HCT116 (cell line): ENCODE measurements at regions not wholly inside any gene's neighbourhood (a gene's known extent, or its start where the extent isn't known, plus 50 kb on each side); places are given as distances from the start of the nearest gene placed in this dataset.

ENCODE experiments used
- ATAC-seq: fragments of 200-7000 bp; cut with Tn5 transposase; 2 replicates; pipeline ENCODE4 v1.9.1; 2020; ENCODE audit warnings: mild to moderate bottlenecking, moderate library complexity
- BruUV-seq: library from RNA; stranded (reverse); fragments of 400-500 nt; replicated peaks from 2 replicates; lab custom pipeline; 2021; lab: Mats Ljungman, UMichigan
- CTCF ChIA-PET: fragments of 300-600 bp; sonication (Branson Sonifier 250); formaldehyde crosslinking; loops from one replicate; lab custom pipeline; 2021; ENCODE audit warnings: antibody characterized with exemption; lab: Charles Lee
- POLR2A ChIA-PET: fragments of 300-600, 350-600 bp; sonication (Branson Sonifier 250); formaldehyde crosslinking; loops from one replicate; lab custom pipeline; 2021; ENCODE audit warnings: antibody characterized with exemption; lab: Charles Lee
- RAD21 ChIA-PET, 2 experiments: fragments of 300-600 bp; sonication (Branson Sonifier 250); formaldehyde crosslinking; loops; one replicate each; lab custom pipeline; 2023; ENCODE audit warnings: low total read pairs in 2 of 2; ENCODE audit not compliant: uncharacterized antibody in 2 of 2, unreplicated experiment in 2 of 2, low non-redundant PET in 1 of 2; lab: Charles Lee
- DNase-seq: peaks from one replicate; pipeline ENCODE4 v3.0.0-alpha.2; 2010; ENCODE audit warnings: low read depth, low spot score
- H2AFZ ChIP-seq: fragments of 200-600 bp; shearing (Covaris generic), sonication (generic); 2 replicates; pipeline ENCODE4 v1.6.1; 2017; ENCODE audit warnings: low read depth, mixed run types, mixed read lengths, antibody characterized with exemption, low read length; ENCODE audit not compliant: poor library complexity, severe bottlenecking
- H3K27ac ChIP-seq: 2 replicates; pipeline ENCODE4 v1.5.1; 2012; ENCODE audit warnings: low read depth, low read length
- H3K27me3 ChIP-seq: fragments of 200-600 bp; sonication (generic); 2 replicates; pipeline ENCODE4 v1.6.1; 2016; ENCODE audit warnings: mixed run types, low read length, mixed read lengths; ENCODE audit not compliant: insufficient read depth
- H3K36me3 ChIP-seq, 2 experiments: fragments of 200-500 bp in 1 of 2; fragments of 200-600 bp in 1 of 2; sonication (Bioruptor generic) in 1 of 2; sonication (generic) in 1 of 2; 2 replicates each; pipeline versions ENCODE4 v1.5.1 to v1.6.1; 2014 to 2016; ENCODE audit warnings: low read length in 2 of 2, inconsistent platforms in 1 of 2, mixed read lengths in 1 of 2, mixed run types in 1 of 2; ENCODE audit not compliant: insufficient read depth in 2 of 2, control insufficient read depth in 1 of 2
- H3K4me1 ChIP-seq, 2 experiments: fragments of 200-600 bp in 1 of 2; sonication (generic) in 1 of 2; 2 replicates each; pipeline versions ENCODE4 v1.5.1 to v1.6.1; 2012 to 2017; ENCODE audit warnings: low read length in 2 of 2, inconsistent platforms in 1 of 2, mild to moderate bottlenecking in 1 of 2, mixed read lengths in 1 of 2, mixed run types in 1 of 2, moderate library complexity in 1 of 2; ENCODE audit not compliant: insufficient read depth in 2 of 2, control insufficient read depth in 1 of 2
- H3K4me2 ChIP-seq: fragments of 200-600 bp; sonication (generic); 2 replicates; pipeline ENCODE4 v1.6.1; 2017; ENCODE audit warnings: mixed run types, low read length, mixed read lengths
- H3K4me3 ChIP-seq, 2 experiments: fragments of 200-600 bp in 1 of 2; sonication (generic) in 1 of 2; replicated peaks in 1 of 2; 2 replicates each; pipeline ENCODE4 v1.5.1; 2011 to 2016; ENCODE audit warnings: low read length in 2 of 2, control low read depth in 1 of 2, low read depth in 1 of 2, mild to moderate bottlenecking in 1 of 2, mixed read lengths in 1 of 2, mixed run types in 1 of 2
- H3K79me2 ChIP-seq: fragments of 200-600 bp; sonication (generic); 2 replicates; pipeline ENCODE4 v1.6.1; 2017; ENCODE audit warnings: mild to moderate bottlenecking, mixed run types, low read length, moderate library complexity, mixed read lengths; ENCODE audit not compliant: insufficient read depth
- H3K9ac ChIP-seq: fragments of 200-600 bp; sonication (generic); 2 replicates; pipeline ENCODE4 v1.6.1; 2016; ENCODE audit warnings: low read length, mixed read lengths
- H3K9me2 ChIP-seq: fragments of 200-600 bp; sonication (generic), shearing (Covaris generic); 2 replicates; pipeline ENCODE4 v1.6.1; 2017; ENCODE audit warnings: mixed run types, mild to moderate bottlenecking, moderate library complexity; ENCODE audit not compliant: insufficient read depth
- H3K9me3 ChIP-seq, 2 experiments: fragments of 200-500 bp in 1 of 2; fragments of 200-600 bp in 1 of 2; sonication (Bioruptor generic) in 1 of 2; sonication (generic) in 1 of 2; 2 replicates each; pipeline ENCODE4 v1.6.1; 2014 to 2017; ENCODE audit warnings: low read length in 2 of 2, mixed read lengths in 2 of 2, inconsistent platforms in 1 of 2, low read depth in 1 of 2, mild to moderate bottlenecking in 1 of 2, mixed run types in 1 of 2, moderate library complexity in 1 of 2; ENCODE audit not compliant: control insufficient read depth in 1 of 2, insufficient read depth in 1 of 2
- H4K20me1 ChIP-seq: fragments of 200-600 bp; sonication (generic), shearing (Covaris generic); 2 replicates; pipeline ENCODE4 v1.6.1; 2017; ENCODE audit warnings: mixed run types, mild to moderate bottlenecking, moderate library complexity; ENCODE audit not compliant: insufficient read depth
- CBX3 ChIP-seq: IDR thresholded peaks from 2 replicates; pipeline ENCODE4 v1.6.1; 2012; ENCODE audit warnings: low read depth
- CEBPB ChIP-seq: IDR thresholded peaks from 2 replicates; pipeline ENCODE4 v1.6.1; 2012; ENCODE audit warnings: low read depth
- EGR1 ChIP-seq: IDR thresholded peaks from 2 replicates; pipeline ENCODE4 v1.6.1; 2012; ENCODE audit warnings: low read depth
- EZH2 ChIP-seq: fragments of 200-600 bp; sonication (generic); IDR thresholded peaks from 2 replicates; pipeline ENCODE4 v1.6.1; 2017; ENCODE audit warnings: antibody characterized with exemption, mixed run types
- EZH2phosphoT487 ChIP-seq: fragments of 200-600 bp; IDR thresholded peaks from 2 replicates; pipeline ENCODE4 v1.6.1; 2018; ENCODE audit warnings: antibody characterized with exemption, borderline replicate concordance
- JUND ChIP-seq: IDR thresholded peaks from 2 replicates; pipeline ENCODE4 v1.6.1; 2012
- MAX ChIP-seq: IDR thresholded peaks from 2 replicates; pipeline ENCODE4 v1.6.1; 2012
- POLR2A ChIP-seq: IDR thresholded peaks from 2 replicates; pipeline ENCODE4 v1.7.0; 2011; ENCODE audit warnings: borderline replicate concordance; ENCODE audit not compliant: insufficient read depth, insufficient read length; ENCODE audit errors: extremely low read depth
- RAD21 ChIP-seq: IDR thresholded peaks from 2 replicates; pipeline ENCODE4 v1.6.1; 2012; ENCODE audit warnings: low read depth, mild to moderate bottlenecking
- SIN3A ChIP-seq: IDR thresholded peaks from 2 replicates; pipeline ENCODE4 v1.6.1; 2012; ENCODE audit warnings: low read depth
- SRF ChIP-seq: IDR thresholded peaks from 2 replicates; pipeline ENCODE4 v1.6.1; 2012; ENCODE audit warnings: low read depth
- TCF7L2 ChIP-seq: IDR thresholded peaks from 2 replicates; pipeline ENCODE4 v1.7.0; 2011; ENCODE audit warnings: borderline replicate concordance, inconsistent platforms; ENCODE audit not compliant: insufficient read depth, insufficient read length; ENCODE audit errors: extremely low read depth
- YY1 ChIP-seq: IDR thresholded peaks from 2 replicates; pipeline ENCODE4 v1.6.1; 2011; ENCODE audit warnings: low read length, low read depth, moderate library complexity, mild to moderate bottlenecking; ENCODE audit not compliant: insufficient replicate concordance; ENCODE audit errors: extremely low read depth
- ZBTB33 ChIP-seq: IDR thresholded peaks from 2 replicates; pipeline ENCODE4 v1.6.1; 2011; ENCODE audit warnings: mild to moderate bottlenecking, low read length, moderate library complexity; ENCODE audit not compliant: insufficient replicate concordance; ENCODE audit errors: extremely low read depth
- ZFX ChIP-seq: fragments of 450-650 bp; IDR thresholded peaks from 2 replicates; pipeline ENCODE4 v1.6.1; 2017
- ZNF274 ChIP-seq: fragments of 200-500 bp; sonication (Bioruptor generic); IDR thresholded peaks from 2 replicates; pipeline ENCODE4 v1.6.1; 2014; ENCODE audit warnings: mild to moderate bottlenecking, low read depth, low read length, inconsistent platforms
- intact Hi-C: fragments of 100-400 bp; cut with micrococcal nuclease; formaldehyde crosslinking; loops from 2 replicates; pipeline ENCODE4 v1.10.0; 2022
- TF ChIP-seq, protein P1 (sequence below), 3 experiments: fragments of 200-600 bp in 1 of 3; sonication (generic) in 1 of 3; IDR thresholded peaks in 2 of 3; conservative IDR thresholded peaks in 1 of 3; 2 replicates each; pipeline ENCODE4 v1.5.1; 2012 to 2017; ENCODE audit warnings: low read depth in 2 of 3, low read length in 2 of 3, antibody characterized with exemption in 1 of 3, borderline replicate concordance in 1 of 3, control low read depth in 1 of 3, mild to moderate bottlenecking in 1 of 3, mixed read lengths in 1 of 3, mixed run types in 1 of 3, moderate library complexity in 1 of 3; ENCODE audit not compliant: insufficient read depth in 1 of 3

DNA sequence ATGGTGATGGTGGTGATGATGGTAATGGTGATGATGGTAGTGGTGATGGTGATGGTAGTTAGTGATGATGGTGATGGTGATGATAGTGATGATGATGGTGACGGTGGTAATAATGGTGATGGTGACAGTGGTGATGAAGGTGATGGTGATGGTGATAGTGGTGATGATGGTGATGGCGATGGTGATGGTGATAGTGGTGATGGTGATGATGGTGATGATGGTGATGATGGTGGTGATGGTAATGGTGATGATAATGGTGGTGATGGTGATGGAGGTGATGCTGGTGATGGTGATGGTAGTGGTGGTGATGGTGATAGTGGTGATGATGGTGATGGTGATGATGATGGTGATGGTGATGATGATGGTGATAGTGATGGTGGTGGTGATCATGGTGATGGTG, 148.7 kb upstream of the TNRC6C start:
- Histone ChIP-seq H3K4me1 (peaks cover 0 to 4% of the 10 kb centered on the region in 2 experiments; a peak in 1 of 4 replicates), H3K36me3 (no peaks in the 10 kb centered on the region), H3K9me2 (no peaks in the 10 kb centered on the region), H2AFZ (no peak overlapping the region), H3K79me2 (no peaks in the 10 kb centered on the region), H3K4me2 (no peak overlapping the region), H4K20me1 (no peaks in the 10 kb centered on the region), H3K4me3 (no peak overlapping the region), H3K9me3 (no peaks in the 10 kb centered on the region), H3K27ac (no peak overlapping the region), H3K27me3 (0 out of 2 replicates have a peak, but pooled peaks cover 8% of the 10 kb centered on the region), H3K9ac (no peak overlapping the region)
- ChIA-PET CTCF (no interaction called here), POLR2A (no interaction called here), RAD21 (no interaction called here)
- no peak for ATAC-seq
- BruUV-seq: no TSS peak
- no peak for DNase-seq
- no peak for TF ChIP-seq SIN3A
- no peak for TF ChIP-seq SRF
- no peak for TF ChIP-seq JUND
- TF ChIP-seq YY1: no peak
- no peak for TF ChIP-seq EZH2phosphoT487
- TF ChIP-seq EZH2: no peak
- intact Hi-C loops: no loop called here

- Histone ChIP-seq H4K20me1 (no peaks in the 10 kb centered on the region), H3K9ac (no peak overlapping the region), H3K27ac (no peak overlapping the region), H3K79me2 (no peaks in the 10 kb centered on the region), H3K9me2 (no peaks in the 10 kb centered on the region), H3K27me3 (0 out of 2 replicates have a peak, but pooled peaks cover 1% of the 10 kb centered on the region), H3K9me3 (no peaks in the 10 kb centered on the region), H3K36me3 (no peaks in the 10 kb centered on the region), H2AFZ (no peak overlapping the region), H3K4me3 (no peak overlapping the region), H3K4me1 (peaks cover 0 to 4% of the 10 kb centered on the region in 2 experiments; a peak in 1 of 4 replicates), H3K4me2 (no peak overlapping the region)
- CTCF ChIA-PET: no interaction called here
- POLR2A ChIA-PET: no interaction called here
- TF ChIP-seq RAD21 (no peak), JUND (no peak), CBX3 (no peak), ZBTB33 (no peak), EGR1 (no peak), YY1 (no peak), MAX (no peak), ZFX (no peak), POLR2A (no peak), SRF (no peak), TCF7L2 (no peak), ZNF274 (no peak), CEBPB (no peak)
- TF ChIP-seq, protein P1, sequence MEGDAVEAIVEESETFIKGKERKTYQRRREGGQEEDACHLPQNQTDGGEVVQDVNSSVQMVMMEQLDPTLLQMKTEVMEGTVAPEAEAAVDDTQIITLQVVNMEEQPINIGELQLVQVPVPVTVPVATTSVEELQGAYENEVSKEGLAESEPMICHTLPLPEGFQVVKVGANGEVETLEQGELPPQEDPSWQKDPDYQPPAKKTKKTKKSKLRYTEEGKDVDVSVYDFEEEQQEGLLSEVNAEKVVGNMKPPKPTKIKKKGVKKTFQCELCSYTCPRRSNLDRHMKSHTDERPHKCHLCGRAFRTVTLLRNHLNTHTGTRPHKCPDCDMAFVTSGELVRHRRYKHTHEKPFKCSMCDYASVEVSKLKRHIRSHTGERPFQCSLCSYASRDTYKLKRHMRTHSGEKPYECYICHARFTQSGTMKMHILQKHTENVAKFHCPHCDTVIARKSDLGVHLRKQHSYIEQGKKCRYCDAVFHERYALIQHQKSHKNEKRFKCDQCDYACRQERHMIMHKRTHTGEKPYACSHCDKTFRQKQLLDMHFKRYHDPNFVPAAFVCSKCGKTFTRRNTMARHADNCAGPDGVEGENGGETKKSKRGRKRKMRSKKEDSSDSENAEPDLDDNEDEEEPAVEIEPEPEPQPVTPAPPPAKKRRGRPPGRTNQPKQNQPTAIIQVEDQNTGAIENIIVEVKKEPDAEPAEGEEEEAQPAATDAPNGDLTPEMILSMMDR (IDR thresholded peaks at IDR 0.05 in 2 of 3, conservative IDR thresholded peaks at IDR 0.05 in 1 of 3; ENCODE audit: borderline replicate concordance in 1 of 3, insufficient read depth in 1 of 3, low read depth in 2 of 3, low read length in 2 of 3): no peak
- RAD21 ChIA-PET: no interaction called here
- BruUV-seq: no TSS peak
- DNase-seq (no peak), ATAC-seq (no peak)
- intact Hi-C loops: no loop called here
Observed at GRCh38 chr17:77810536-77810935, 148.0 kb upstream of the TNRC6C start.
